H9 (cell line): ENCODE measurements at regions not wholly inside any gene's neighbourhood (a gene's known extent, or its start where the extent isn't known, plus 50 kb on each side); places are given as distances from the start of the nearest gene placed in this dataset.

ENCODE experiments used
- DNase-seq: peaks from one replicate; pipeline ENCODE4 v3.0.0-alpha.2; 2017
- H2AFZ ChIP-seq: one replicate; pipeline ENCODE4 v1.6.1; 2013; ENCODE audit warnings: mild to moderate bottlenecking, low read length, control low read depth, moderate library complexity
- H2AK5ac ChIP-seq: 2 replicates; pipeline ENCODE4 v1.6.1; 2013; ENCODE audit warnings: low read length, control low read depth, mixed read lengths; ENCODE audit not compliant: insufficient read length
- H2BK120ac ChIP-seq: one replicate; pipeline ENCODE4 v1.6.1; 2013; ENCODE audit warnings: low read depth, mild to moderate bottlenecking, low read length, control low read depth, inconsistent platforms; ENCODE audit not compliant: poor library complexity, severe bottlenecking
- H2BK12ac ChIP-seq: 2 replicates; pipeline ENCODE4 v1.6.1; 2013; ENCODE audit warnings: low read length, control low read depth, mixed read lengths, low read depth; ENCODE audit not compliant: insufficient read length
- H2BK15ac ChIP-seq: 2 replicates; pipeline ENCODE4 v1.6.1; 2013; ENCODE audit warnings: low read depth, low read length, control low read depth
- H2BK20ac ChIP-seq: one replicate; pipeline ENCODE4 v1.6.1; 2013; ENCODE audit warnings: low read depth, mild to moderate bottlenecking, low read length, control low read depth, inconsistent platforms; ENCODE audit not compliant: poor library complexity, severe bottlenecking
- H2BK5ac ChIP-seq: 2 replicates; pipeline ENCODE4 v1.6.1; 2013; ENCODE audit warnings: low read length, control low read depth, mixed read lengths; ENCODE audit not compliant: insufficient read length
- H3K14ac ChIP-seq: 2 replicates; pipeline ENCODE4 v1.6.1; 2013; ENCODE audit warnings: low read length, control low read depth; ENCODE audit not compliant: insufficient read depth
- H3K18ac ChIP-seq: 2 replicates; pipeline ENCODE4 v1.6.1; 2013; ENCODE audit warnings: low read depth, mild to moderate bottlenecking, mixed read lengths, low read length, control low read depth; ENCODE audit not compliant: insufficient read length
- H3K23ac ChIP-seq: 2 replicates; pipeline ENCODE4 v1.6.1; 2013; ENCODE audit warnings: low read length, control low read depth, mixed read lengths, low read depth; ENCODE audit not compliant: insufficient read length
- H3K23me2 ChIP-seq: 2 replicates; pipeline ENCODE4 v1.6.1; 2013; ENCODE audit warnings: low read depth, mild to moderate bottlenecking, mixed read lengths, low read length, control low read depth; ENCODE audit not compliant: insufficient read length, poor library complexity, severe bottlenecking
- H3K27ac ChIP-seq: 2 replicates; pipeline ENCODE4 v1.5.1; 2013; ENCODE audit warnings: low read length, control low read depth, mixed read lengths, low read depth; ENCODE audit not compliant: insufficient read length
- H3K27me3 ChIP-seq: 2 replicates; pipeline ENCODE4 v1.6.1; 2013; ENCODE audit warnings: low read length, control low read depth, inconsistent platforms; ENCODE audit not compliant: insufficient read depth
- H3K4ac ChIP-seq: 2 replicates; pipeline ENCODE4 v1.6.1; 2013; ENCODE audit warnings: low read depth, mild to moderate bottlenecking, control low read depth, inconsistent platforms, low read length, moderate library complexity
- H3K4me1 ChIP-seq: 2 replicates; pipeline ENCODE4 v1.6.1; 2013; ENCODE audit warnings: low read length, control low read depth, inconsistent platforms; ENCODE audit not compliant: insufficient read depth
- H3K4me2 ChIP-seq: 2 replicates; pipeline ENCODE4 v1.6.1; 2013; ENCODE audit warnings: low read length, control low read depth, mixed read lengths; ENCODE audit not compliant: insufficient read length, insufficient read depth
- H3K56ac ChIP-seq: 2 replicates; pipeline ENCODE4 v1.6.1; 2013; ENCODE audit warnings: low read depth, mild to moderate bottlenecking, mixed read lengths, low read length, control low read depth; ENCODE audit not compliant: insufficient read length
- H3K79me1 ChIP-seq: 2 replicates; pipeline ENCODE4 v1.6.1; 2013; ENCODE audit warnings: low read depth, mild to moderate bottlenecking, moderate library complexity, low read length, control low read depth, inconsistent platforms; ENCODE audit not compliant: insufficient read depth, poor library complexity, severe bottlenecking
- H3K79me2 ChIP-seq: 2 replicates; pipeline ENCODE4 v1.6.1; 2013; ENCODE audit warnings: low read length, control low read depth, inconsistent platforms; ENCODE audit not compliant: insufficient read depth
- H3K9ac ChIP-seq: 2 replicates; pipeline ENCODE4 v1.6.1; 2013; ENCODE audit warnings: low read length, control low read depth, mixed read lengths; ENCODE audit not compliant: insufficient read length; ENCODE audit errors: extremely low read depth
- H3K9me3 ChIP-seq: one replicate; pipeline ENCODE4 v1.6.1; 2013; ENCODE audit warnings: low read depth, low read length, inconsistent platforms; ENCODE audit not compliant: control insufficient read depth
- H3T11ph ChIP-seq: one replicate; pipeline ENCODE4 v1.6.1; 2013; ENCODE audit warnings: mild to moderate bottlenecking, low read length, control low read depth, inconsistent platforms
- H4K20me1 ChIP-seq: one replicate; pipeline ENCODE4 v1.6.1; 2013; ENCODE audit not compliant: control insufficient read depth, insufficient read length, insufficient read depth
- H4K5ac ChIP-seq: 2 replicates; pipeline ENCODE4 v1.6.1; 2013; ENCODE audit warnings: low read depth, mild to moderate bottlenecking, mixed read lengths, low read length, control low read depth; ENCODE audit not compliant: insufficient read length
- H4K8ac ChIP-seq: replicated peaks from 2 replicates; pipeline ENCODE4 v1.6.1; 2013; ENCODE audit warnings: low read length, control low read depth, mixed read lengths, low read depth; ENCODE audit not compliant: insufficient read length
- H4K91ac ChIP-seq: 2 replicates; pipeline ENCODE4 v1.6.1; 2013; ENCODE audit warnings: low read depth, mild to moderate bottlenecking, moderate library complexity, mixed read lengths, low read length, control low read depth; ENCODE audit not compliant: insufficient read length
- H3K27ac Mint-ChIP-seq, 3 experiments: 2 replicates in 2 of 3; 3 replicates in 1 of 3; pipeline ENCODE4 v1.8.0; 2020 to 2021; ENCODE audit warnings: mixed read lengths in 3 of 3, mild to moderate bottlenecking in 1 of 3, moderate library complexity in 1 of 3
- H3K27me3 Mint-ChIP-seq: 2 replicates; pipeline ENCODE4 v1.8.0; 2021; ENCODE audit warnings: low read depth, mild to moderate bottlenecking, moderate library complexity, mixed read lengths
- H3K36me3 Mint-ChIP-seq, 3 experiments: 2 replicates in 2 of 3; 3 replicates in 1 of 3; pipeline ENCODE4 v1.8.0; 2020 to 2021; ENCODE audit warnings: low read depth in 3 of 3, mixed read lengths in 3 of 3; ENCODE audit not compliant: insufficient read depth in 1 of 3
- H3K4me1 Mint-ChIP-seq, 2 experiments: 2 replicates each; pipeline ENCODE4 v1.8.0; 2020; ENCODE audit warnings: mixed read lengths in 2 of 2
- H3K4me3 Mint-ChIP-seq, 2 experiments: 2 replicates in 1 of 2; 3 replicates in 1 of 2; pipeline ENCODE4 v1.8.0; 2020 to 2021; ENCODE audit warnings: mild to moderate bottlenecking in 2 of 2, mixed read lengths in 2 of 2, moderate library complexity in 1 of 2
- H3K9me3 Mint-ChIP-seq, 2 experiments: 2 replicates in 1 of 2; 3 replicates in 1 of 2; pipeline ENCODE4 v1.8.0; 2020; ENCODE audit warnings: mild to moderate bottlenecking in 2 of 2, mixed read lengths in 2 of 2, moderate library complexity in 1 of 2
- CTCF ChIP-seq: fragments of 200-600 bp; sonication (generic); conservative IDR thresholded peaks from 3 replicates; pipeline ENCODE4 v1.8.0; 2021; ENCODE audit warnings: antibody characterized with exemption, mild to moderate bottlenecking
- WGBS: extraction: QIAGEN DNeasy Blood & Tissue Kit; methylation state at CpG from one replicate; pipeline ENCODE4 v1.1.7; 2013; ENCODE audit warnings: missing lambda C conversion rate, low lambda C conversion rate, mixed read lengths; ENCODE audit not compliant: insufficient read length; ENCODE audit errors: extremely low coverage; 5-methylcytosine and 5-hydroxymethylcytosine counted together

GRCh38 chr2:19230626-19231025 is 127.8 kb downstream of the OSR1 start:
- WGBS, result no CpG with 5 or more reads among the region's 2 CpGs
- H4K5ac ChIP-seq, result no peak overlapping the region
- H3K4me3 Mint-ChIP-seq, result no peak overlapping the region
- H3K4me1 Mint-ChIP-seq, result peaks cover 30 to 49% of the 10 kb centered on the region in 2 experiments
- peaks cover 9% of the 10 kb centered on the region for H3K4me1 ChIP-seq
- H3K79me2 ChIP-seq, result no peaks in the 10 kb centered on the region
- no peak overlapping the region; a peak in 1 of 7 replicates for H3K27ac Mint-ChIP-seq
- no peak overlapping the region for H3K56ac ChIP-seq
- no peak overlapping the region for H4K91ac ChIP-seq
- no peak overlapping the region for H2BK20ac ChIP-seq
- no peak overlapping the region for H3K18ac ChIP-seq
- no peak overlapping the region for H4K8ac ChIP-seq
- no peak overlapping the region for H3K23ac ChIP-seq
- no peaks in the 10 kb centered on the region for H3K27me3 ChIP-seq
- H3K4ac ChIP-seq, result no peak overlapping the region
- no peak overlapping the region for H2BK15ac ChIP-seq
- H3K9me3 ChIP-seq, result no peaks in the 10 kb centered on the region
- H3K27me3 Mint-ChIP-seq, result no peaks in the 10 kb centered on the region
- no peak overlapping the region for H2BK120ac ChIP-seq
- TF ChIP-seq CTCF, result no peak
- H3T11ph ChIP-seq, result no peak overlapping the region
- no peak for DNase-seq
- no peak overlapping the region for H3K14ac ChIP-seq
- no peak overlapping the region for H3K4me2 ChIP-seq
- H2AFZ ChIP-seq, result no peak overlapping the region
- H2BK12ac ChIP-seq, result no peak overlapping the region
- no peak overlapping the region for H2AK5ac ChIP-seq
- H3K9ac ChIP-seq, result no peak overlapping the region
- no peaks in the 10 kb centered on the region; a peak in 1 of 5 replicates for H3K9me3 Mint-ChIP-seq
- H4K20me1 ChIP-seq, result no peaks in the 10 kb centered on the region
- H3K36me3 Mint-ChIP-seq, result no peaks in the 10 kb centered on the region
- no peak overlapping the region for H3K27ac ChIP-seq
- no peaks in the 10 kb centered on the region for H3K23me2 ChIP-seq
- H2BK5ac ChIP-seq, result no peak overlapping the region
- no peaks in the 10 kb centered on the region for H3K79me1 ChIP-seq
